SK-N-SH treated with all-trans-retinoic acid at 6 μM for 48 hours (cell line): ENCODE measurements at regions not wholly inside any gene's neighbourhood (a gene's known extent, or its start where the extent isn't known, plus 50 kb on each side); places are given as distances from the start of the nearest gene placed in this dataset.

Experiments used
- ATAC-seq: fragments of 200-7000 bp; cut with Tn5 transposase; 3 replicates; pipeline ENCODE4 v1.9.1; 2020; ENCODE audit warnings: mild to moderate bottlenecking, moderate library complexity
- ARNTL ChIP-seq: fragments of 450-650 bp; formaldehyde crosslinking; IDR thresholded peaks from 2 replicates; pipeline ENCODE4 v1.5.0; 2020; ENCODE audit warnings: low read depth, mild to moderate bottlenecking, moderate library complexity, borderline replicate concordance
- BACH2 ChIP-seq: fragments of 250-450 bp; sonication (Bioruptor Pico); IDR thresholded peaks from 2 replicates; pipeline ENCODE4 v1.9.0; 2021; ENCODE audit warnings: mild to moderate bottlenecking, borderline replicate concordance
- CREB5 ChIP-seq: fragments of 250-450 bp; sonication (Bioruptor Pico); IDR thresholded peaks from 2 replicates; pipeline ENCODE4 v1.5.1; 2020; ENCODE audit warnings: low read depth, mild to moderate bottlenecking, moderate library complexity
- CSDC2 ChIP-seq: fragments of 250-450 bp; sonication (Bioruptor Pico); IDR thresholded peaks from 2 replicates; pipeline ENCODE4 v1.5.0; 2020; ENCODE audit warnings: mild to moderate bottlenecking, moderate library complexity
- CSRNP3 ChIP-seq: fragments of 250-450 bp; sonication (Bioruptor Pico); IDR thresholded peaks from 2 replicates; pipeline ENCODE4 v1.5.1; 2021; ENCODE audit warnings: mild to moderate bottlenecking, moderate library complexity
- ESRRG ChIP-seq: fragments of 250-450 bp; sonication (Bioruptor Pico); IDR thresholded peaks from 2 replicates; pipeline ENCODE4 v1.6.1; 2021; ENCODE audit warnings: mild to moderate bottlenecking
- GLIS3 ChIP-seq: fragments of 250-450 bp; sonication (Bioruptor Pico); IDR thresholded peaks from 2 replicates; pipeline ENCODE4 v1.5.0; 2020; ENCODE audit warnings: mild to moderate bottlenecking, moderate library complexity
- ISL1 ChIP-seq: fragments of 250-450 bp; sonication (Bioruptor Pico); IDR thresholded peaks from 2 replicates; pipeline ENCODE4 v2.1.2; 2022; ENCODE audit warnings: mild to moderate bottlenecking, moderate library complexity
- OSR1 ChIP-seq: fragments of 250-450 bp; sonication (Bioruptor Pico); IDR thresholded peaks from 2 replicates; pipeline ENCODE4 v1.8.0; 2022; ENCODE audit warnings: moderate library complexity, mild to moderate bottlenecking, inconsistent platforms
- PATZ1 ChIP-seq: fragments of 250-450 bp; sonication (Bioruptor Pico); IDR thresholded peaks from 2 replicates; pipeline ENCODE4 v1.8.0; 2020; ENCODE audit warnings: mild to moderate bottlenecking, moderate library complexity, borderline replicate concordance
- POU6F1 ChIP-seq: fragments of 250-450 bp; sonication (Bioruptor Pico); IDR thresholded peaks from 2 replicates; pipeline ENCODE4 v1.8.0; 2021; ENCODE audit warnings: low read depth, mild to moderate bottlenecking, moderate library complexity, borderline replicate concordance
- PPARA ChIP-seq: fragments of 250-450 bp; sonication (Bioruptor Pico); IDR thresholded peaks from 2 replicates; pipeline ENCODE4 v1.5.0; 2020; ENCODE audit warnings: mild to moderate bottlenecking, borderline replicate concordance
- RARB ChIP-seq: fragments of 250-450 bp; sonication (Bioruptor Pico); IDR thresholded peaks from 2 replicates; pipeline ENCODE4 v1.8.0; 2021; ENCODE audit warnings: mild to moderate bottlenecking, moderate library complexity
- SNAI2 ChIP-seq: fragments of 250-450 bp; sonication (Bioruptor Pico); IDR thresholded peaks from 2 replicates; pipeline ENCODE4 v1.5.0; 2020; ENCODE audit warnings: mild to moderate bottlenecking, moderate library complexity
- TCF4 ChIP-seq: fragments of 250-450 bp; sonication (Bioruptor Pico); IDR thresholded peaks from 2 replicates; pipeline ENCODE4 v1.8.0; 2021; ENCODE audit warnings: mild to moderate bottlenecking, moderate library complexity, borderline replicate concordance
- TOX ChIP-seq: fragments of 250-450 bp; sonication (Bioruptor Pico); IDR thresholded peaks from 2 replicates; pipeline ENCODE4 v1.8.0; 2021; ENCODE audit warnings: mild to moderate bottlenecking, moderate library complexity, borderline replicate concordance
- TSHZ2 ChIP-seq: fragments of 250-450 bp; sonication (Bioruptor Pico); IDR thresholded peaks from 2 replicates; pipeline ENCODE4 v1.5.0; 2020; ENCODE audit warnings: mild to moderate bottlenecking, moderate library complexity
- ZC3H10 ChIP-seq: fragments of 250-450 bp; sonication (Bioruptor Pico); IDR thresholded peaks from 2 replicates; pipeline ENCODE4 v1.5.1; 2021; ENCODE audit warnings: mild to moderate bottlenecking, moderate library complexity
- ZFP3 ChIP-seq: fragments of 250-450 bp; sonication (Bioruptor Pico); IDR thresholded peaks from 2 replicates; pipeline ENCODE4 v1.5.0; 2020; ENCODE audit warnings: mild to moderate bottlenecking, moderate library complexity
- ZFP30 ChIP-seq: fragments of 450-650 bp; formaldehyde crosslinking; IDR thresholded peaks from 2 replicates; pipeline ENCODE4 v1.5.0; 2022; ENCODE audit warnings: mild to moderate bottlenecking, moderate library complexity
- ZNF565 ChIP-seq: fragments of 450-650 bp; formaldehyde crosslinking; conservative IDR thresholded peaks from 2 replicates; pipeline ENCODE4 v1.5.0; 2020; ENCODE audit warnings: low read depth, mild to moderate bottlenecking, moderate library complexity
- ZNF70 ChIP-seq: fragments of 450-650 bp; formaldehyde crosslinking; IDR thresholded peaks from 2 replicates; pipeline ENCODE4 v1.5.0; 2020; ENCODE audit warnings: mild to moderate bottlenecking, moderate library complexity
- ZNF8 ChIP-seq: fragments of 450-650 bp; formaldehyde crosslinking; IDR thresholded peaks from 2 replicates; pipeline ENCODE4 v1.5.0; 2020; ENCODE audit warnings: mild to moderate bottlenecking, moderate library complexity

- no peak for ATAC-seq
- no peak for TF ChIP-seq BACH2
These were observed 579.0 kb downstream of the EPHA7 start for GRCh38 chr6:92840246-92840930.

- no peak for ATAC-seq
- TF ChIP-seq TCF4: no peak
- no peak for TF ChIP-seq ISL1
- TF ChIP-seq PPARA (CRISPR knock-in tag): no peak
- TF ChIP-seq TSHZ2 (CRISPR knock-in tag): no peak
- TF ChIP-seq PATZ1 (CRISPR knock-in tag): no peak
- TF ChIP-seq POU6F1 (CRISPR knock-in tag): no peak
- no peak for TF ChIP-seq RARB (CRISPR knock-in tag)
- no peak for TF ChIP-seq SNAI2 (CRISPR knock-in tag)
- TF ChIP-seq OSR1 (CRISPR knock-in tag): no peak
- TF ChIP-seq CREB5 (CRISPR knock-in tag): no peak
- TF ChIP-seq ZNF8 (CRISPR knock-in tag): no peak
- TF ChIP-seq CSDC2 (CRISPR knock-in tag): no peak
- TF ChIP-seq ESRRG (CRISPR knock-in tag): no peak
- no peak for TF ChIP-seq ZC3H10
- TF ChIP-seq TOX (CRISPR knock-in tag): no peak
- TF ChIP-seq BACH2: no peak
- no peak for TF ChIP-seq ZFP3 (CRISPR knock-in tag)
- TF ChIP-seq ZFP30 (CRISPR knock-in tag): no peak
- no peak for TF ChIP-seq CSRNP3 (CRISPR knock-in tag)
- no peak for TF ChIP-seq ARNTL (CRISPR knock-in tag)
These were observed 590.6 kb downstream of the EPHA7 start for GRCh38 chr6:92828788-92829187.

GRCh38 chr6:92827104-92827503 is 592.3 kb downstream of the EPHA7 start:
- ATAC-seq: no peak
- TF ChIP-seq PPARA (CRISPR knock-in tag) (no peak), ZFP30 (CRISPR knock-in tag) (no peak), SNAI2 (CRISPR knock-in tag) (no peak), TOX (CRISPR knock-in tag) (no peak), ZNF70 (CRISPR knock-in tag) (no peak), ARNTL (CRISPR knock-in tag) (no peak), CSDC2 (CRISPR knock-in tag) (no peak), ZNF565 (CRISPR knock-in tag) (no peak), GLIS3 (no peak)
